Endothelial cell of hepatic sinusoid (primary cell): ENCODE measurements at regions not wholly inside any gene's neighbourhood (a gene's known extent, or its start where the extent isn't known, plus 50 kb on each side); places are given as distances from the start of the nearest gene placed in this dataset.

ENCODE experiments used
- in situ Hi-C: cut with HindIII; loops from 2 replicates; pipeline ENCODE4 v1.10.0; 2017; ENCODE audit warnings: low sequenced_read_pairs

DNA sequence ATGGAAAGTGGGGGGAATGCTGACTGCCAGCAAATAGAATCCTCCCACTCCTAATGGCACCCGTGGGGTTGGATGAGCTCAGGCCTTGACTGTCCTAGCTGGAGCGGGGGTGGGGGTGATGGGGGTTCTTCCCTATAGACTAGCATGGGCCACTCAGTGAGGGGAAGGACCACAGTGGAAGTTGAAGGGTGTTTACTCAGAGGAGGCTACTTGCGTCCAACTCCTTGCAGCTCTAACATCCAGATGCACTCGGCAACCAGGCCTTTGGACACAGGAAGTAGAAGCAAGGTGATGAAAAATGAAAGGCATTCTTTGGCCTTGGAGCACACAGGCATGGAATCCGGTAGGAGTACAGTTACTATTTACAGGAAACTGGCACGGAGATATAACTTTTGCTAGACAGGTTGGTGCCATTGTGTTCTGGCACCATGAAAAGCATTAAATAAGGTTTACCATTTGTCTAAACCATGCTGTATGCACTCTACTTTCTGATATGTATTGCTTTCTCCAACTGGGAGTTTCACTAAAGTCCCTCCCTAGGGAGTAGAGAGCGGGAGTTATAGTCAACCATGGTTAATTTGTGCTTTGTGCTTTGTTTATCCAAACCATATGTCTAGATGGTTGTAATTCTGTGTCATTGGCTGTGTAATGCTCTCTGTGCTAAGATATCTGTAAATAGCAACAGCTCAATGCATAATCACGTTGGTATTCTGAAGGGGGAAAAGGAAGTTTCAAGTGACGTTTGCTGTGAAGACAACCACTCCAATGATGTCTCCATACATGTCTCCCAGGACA, 125.3 kb downstream of the TSHZ3 start:
- in situ Hi-C loops: no loop called here

DNA sequence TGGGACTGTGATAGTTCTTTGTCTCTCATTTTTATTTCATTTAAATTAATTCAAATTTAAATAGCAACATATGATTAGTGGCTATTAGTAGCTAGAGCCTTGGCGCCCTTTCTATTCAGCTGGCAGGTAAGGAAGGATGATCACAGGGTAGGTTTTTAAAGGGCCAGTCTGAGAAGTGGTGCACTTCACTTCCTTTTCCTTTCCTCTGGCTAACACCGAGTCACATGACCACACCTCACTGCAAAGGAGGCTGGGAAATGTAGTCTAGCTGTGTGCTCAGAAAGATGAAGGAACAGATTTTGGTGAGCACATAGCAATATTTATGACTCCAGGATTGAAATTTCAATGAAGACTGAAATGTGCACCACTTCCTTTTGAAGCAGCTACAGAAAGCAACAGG, 128.7 kb downstream of the TSHZ3 start:
- in situ Hi-C loops: no loop called here

GRCh38 chr19:31214997-31215396, 134.2 kb downstream of the TSHZ3 start:
- in situ Hi-C loops: no loop called here

GRCh38 chr19:31214086-31214485, 135.2 kb downstream of the TSHZ3 start:
- in situ Hi-C loops: no loop called here

DNA sequence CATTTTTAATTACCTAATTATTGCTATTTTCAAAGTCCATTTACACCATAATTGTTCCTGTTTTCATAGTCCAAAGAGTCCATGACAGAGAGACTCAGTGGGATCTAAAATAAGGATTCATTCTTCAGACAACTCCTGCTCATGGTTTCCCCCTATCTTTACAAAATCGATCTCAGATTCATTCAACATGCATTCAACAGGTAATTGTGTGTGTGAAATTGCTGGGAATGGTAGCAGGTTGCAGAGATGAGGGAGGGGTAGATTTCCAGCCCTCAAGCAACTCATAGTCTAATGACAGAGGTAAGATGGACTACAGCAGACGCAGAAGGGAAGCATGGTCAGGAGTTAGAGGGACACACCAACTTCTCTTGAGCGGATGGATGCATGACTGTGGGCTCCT, 138.1 kb downstream of the TSHZ3 start:
- in situ Hi-C loops: no loop called here

GRCh38 chr19:31205887-31206518, 143.2 kb downstream of the TSHZ3 start:
- in situ Hi-C loops: no loop called here

GRCh38 chr19:31204115-31204514, 145.1 kb downstream of the TSHZ3 start:
- in situ Hi-C loops: no loop called here

GRCh38 chr19:31185261-31185660, 164.0 kb downstream of the TSHZ3 start:
- in situ Hi-C loops: no loop called here

DNA sequence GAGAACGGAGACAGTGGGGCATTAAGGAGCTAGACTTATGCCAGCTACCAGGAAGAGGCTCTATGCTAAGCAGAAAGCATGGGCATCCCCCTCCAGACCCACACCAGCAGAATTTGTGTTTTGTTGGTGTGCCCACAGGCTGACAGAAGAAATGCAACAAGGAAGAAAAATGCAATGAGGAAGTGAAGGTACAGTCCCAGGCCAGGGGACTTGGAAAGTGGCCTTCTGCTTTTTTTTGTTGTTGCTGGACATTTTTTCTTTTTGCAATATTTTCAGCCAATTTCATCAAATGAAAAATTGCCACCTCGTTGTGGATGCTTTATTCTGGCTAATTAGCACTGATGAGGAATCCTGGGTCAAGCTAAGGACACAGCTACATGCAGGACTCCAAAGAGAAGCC, 167.7 kb downstream of the TSHZ3 start:
- in situ Hi-C loops: no loop called here

- in situ Hi-C loops: no loop called here
Measured at GRCh38 chr19:31180907-31181306, 168.3 kb downstream of the TSHZ3 start.

DNA sequence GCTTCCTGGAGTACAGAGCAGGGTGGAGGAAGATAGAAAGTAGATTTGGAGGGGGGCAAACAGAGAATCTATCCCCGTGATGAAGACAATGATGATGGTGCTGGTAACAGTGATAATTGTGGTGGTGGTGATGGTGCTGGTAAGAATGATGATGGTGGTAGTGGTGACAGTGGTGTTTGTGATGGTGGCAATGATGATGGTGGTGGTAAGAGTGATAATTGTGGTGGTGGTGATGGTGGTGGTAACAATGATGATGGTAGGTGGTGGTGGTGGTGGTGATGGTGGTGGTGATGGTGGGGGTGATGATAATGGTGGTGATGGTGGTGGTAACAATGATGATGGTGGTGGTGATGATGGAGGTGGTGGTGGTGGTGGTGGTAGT, 169.8 kb downstream of the TSHZ3 start:
- in situ Hi-C loops: no loop called here

GRCh38 chr19:31178833-31179470, 170.3 kb downstream of the TSHZ3 start:
- in situ Hi-C loops: no loop called here

DNA sequence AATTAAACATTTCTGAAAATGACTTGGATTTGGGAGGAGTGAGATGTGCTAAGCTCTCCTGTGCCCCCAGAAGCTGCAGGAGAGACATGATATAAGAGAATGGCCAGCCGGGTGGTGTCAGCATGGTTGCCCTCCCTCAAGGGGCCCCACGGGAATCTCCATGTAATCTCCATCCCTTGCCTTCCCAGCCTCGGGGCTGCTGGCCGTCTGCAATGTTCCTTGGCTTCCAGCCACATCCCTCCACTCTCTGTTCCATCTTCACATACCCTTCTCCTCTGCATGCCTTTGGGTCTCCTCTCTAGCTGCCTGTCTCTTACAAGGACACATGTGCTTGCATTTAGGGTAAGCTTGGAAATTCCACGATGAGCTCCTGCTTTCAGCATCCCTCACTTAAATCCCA, 172.0 kb downstream of the TSHZ3 start:
- in situ Hi-C loops: no loop called here

DNA sequence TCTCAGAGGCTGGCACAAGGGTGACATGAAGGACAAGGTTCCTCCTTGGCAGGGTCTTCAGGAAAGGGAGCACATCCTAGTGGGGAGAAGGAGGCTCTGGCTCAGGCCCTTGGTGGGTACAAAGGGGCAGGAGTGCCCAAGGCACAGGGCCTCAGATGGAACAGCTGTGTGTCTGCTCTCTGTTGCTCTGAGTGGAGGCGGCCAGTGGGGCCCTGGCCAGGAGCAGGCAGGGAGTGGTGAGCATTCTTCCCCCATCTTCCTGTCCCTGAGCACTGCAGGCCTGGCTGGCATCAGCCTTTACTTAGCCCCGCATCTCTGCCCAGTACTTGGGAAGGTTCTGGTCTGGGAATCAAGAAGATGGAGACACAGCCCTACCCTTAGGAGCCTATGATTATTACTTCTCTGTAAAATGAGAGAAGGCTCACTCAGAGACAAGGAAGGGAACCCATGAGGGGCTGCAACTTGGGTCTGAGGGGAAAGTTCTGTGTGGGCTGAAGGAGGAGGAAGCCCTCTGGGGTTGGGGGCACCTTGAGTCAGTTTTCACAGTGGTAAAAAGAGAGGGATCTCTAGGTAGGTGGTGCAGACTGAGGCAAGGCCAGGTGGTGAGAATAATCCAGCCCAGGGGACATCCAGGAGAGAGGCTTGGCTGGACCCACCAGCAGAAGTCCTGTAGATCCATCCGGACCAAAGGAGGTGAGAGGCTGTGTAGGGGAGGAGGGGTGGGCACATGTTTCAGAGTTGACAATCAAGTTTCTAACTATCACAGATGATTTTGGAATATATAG, 173.5 kb downstream of the TSHZ3 start:
- in situ Hi-C loops: no loop called here

DNA sequence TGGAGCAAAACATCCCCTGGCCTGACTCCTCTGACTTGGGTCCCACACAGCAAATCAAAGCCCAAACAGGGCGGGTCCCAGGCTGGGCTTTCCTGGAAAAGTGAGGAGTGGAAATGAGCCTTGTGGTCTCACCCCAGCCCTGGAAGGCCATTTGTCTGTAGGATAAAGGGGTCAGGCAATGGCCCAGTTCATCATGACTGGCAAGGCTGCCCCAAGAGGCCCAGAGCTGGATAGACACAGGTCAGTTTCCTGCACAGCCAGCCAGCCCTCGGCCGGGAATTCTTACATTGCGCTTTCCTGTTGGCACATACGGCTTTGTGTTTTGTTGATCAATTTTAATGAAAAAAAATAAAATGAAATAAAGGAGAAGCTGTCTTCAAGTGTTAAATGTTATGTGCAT, 174.3 kb downstream of the TSHZ3 start:
- in situ Hi-C loops: no loop called here

- in situ Hi-C loops: no loop called here
Measured at GRCh38 chr19:31173991-31174390, 175.2 kb downstream of the TSHZ3 start.

GRCh38 chr19:31171936-31172335, 177.3 kb downstream of the TSHZ3 start:
- in situ Hi-C loops: no loop called here

DNA sequence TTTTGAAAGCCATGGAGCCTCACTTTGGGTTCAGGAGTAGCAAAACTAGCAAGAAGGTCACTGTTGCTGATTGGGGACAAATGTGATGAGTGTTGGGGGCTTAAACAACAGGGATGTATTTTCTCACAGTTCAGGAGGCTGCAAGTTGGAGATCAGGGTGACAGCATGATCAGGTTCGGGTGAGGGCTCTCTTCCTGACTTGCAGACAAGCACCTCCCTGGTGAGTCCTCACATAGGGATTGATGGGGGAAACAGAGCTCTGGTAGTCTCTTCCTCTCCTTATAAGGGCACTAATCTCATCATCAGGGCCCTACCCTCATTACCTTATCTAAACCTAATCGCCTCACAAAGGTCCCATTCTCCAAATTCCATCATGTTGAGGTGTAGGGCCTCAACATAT, 179.2 kb downstream of the TSHZ3 start:
- in situ Hi-C loops: no loop called here

DNA sequence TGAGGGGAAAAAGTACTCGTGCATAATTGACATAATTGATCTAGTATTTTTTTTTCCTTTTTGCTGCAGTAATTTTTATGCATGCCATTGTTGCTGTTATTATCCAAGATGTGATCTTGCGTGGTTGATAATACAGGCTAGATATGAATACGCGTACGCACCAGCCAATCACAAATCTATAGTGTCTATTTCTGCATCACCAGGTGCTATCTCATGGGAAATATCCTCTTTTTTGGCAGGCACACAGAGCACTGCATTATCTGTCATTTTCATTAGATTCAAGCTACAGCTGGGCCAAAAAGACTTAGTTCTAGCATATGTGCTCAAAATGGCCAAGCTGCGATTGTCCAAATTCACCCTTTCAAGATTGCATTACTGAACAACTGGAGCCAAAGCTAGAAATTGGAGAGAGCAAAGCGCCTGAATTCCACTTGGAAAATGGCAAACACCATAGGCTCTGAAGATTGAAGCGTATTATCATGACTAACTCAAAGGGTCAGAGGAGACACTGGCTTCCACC, 181.1 kb downstream of the TSHZ3 start:
- in situ Hi-C loops: no loop called here

DNA sequence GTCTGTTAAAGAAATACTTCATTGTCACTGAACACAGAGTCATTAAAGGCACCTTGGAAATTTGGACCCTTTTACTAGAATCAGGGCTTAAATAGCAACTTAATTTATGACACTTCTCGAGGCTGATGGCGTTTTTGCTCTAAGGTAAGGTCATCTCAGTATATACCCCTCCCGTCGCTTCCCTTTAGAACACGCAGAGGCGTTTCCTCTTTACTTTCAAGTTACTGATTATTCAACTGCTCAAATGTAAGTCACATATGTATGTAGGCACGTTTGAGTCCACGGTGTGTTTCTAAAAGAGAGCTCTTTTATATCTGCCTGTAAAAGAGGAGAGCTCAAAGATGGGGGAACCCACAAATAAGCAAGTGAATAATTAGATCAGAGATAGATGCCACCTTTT, 181.5 kb downstream of the TSHZ3 start:
- in situ Hi-C loops: no loop called here

DNA sequence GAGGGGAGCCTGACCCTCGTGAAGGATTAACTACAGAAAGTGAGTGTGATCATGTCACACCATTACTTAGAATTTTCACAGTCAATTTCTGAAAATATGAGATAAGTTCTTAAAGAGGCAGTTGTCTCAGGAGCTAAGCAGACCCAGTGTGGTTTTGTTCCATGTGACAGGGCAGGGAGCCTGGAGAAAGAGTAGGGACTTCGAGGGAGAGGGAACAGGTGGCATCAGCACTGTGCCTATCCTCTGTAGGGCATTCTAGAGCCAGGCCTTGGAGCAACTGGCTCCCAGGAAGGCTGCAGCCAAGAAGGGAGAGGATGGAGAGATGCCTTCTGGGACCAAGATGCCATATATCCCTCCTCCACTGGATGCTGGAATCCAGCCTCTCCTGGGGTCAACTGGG, 183.0 kb downstream of the TSHZ3 start:
- in situ Hi-C loops: no loop called here
